GM12801 (cell line): ENCODE measurements at regions not wholly inside any gene's neighbourhood (a gene's known extent, or its start where the extent isn't known, plus 50 kb on each side); places are given as distances from the start of the nearest gene placed in this dataset.

Source experiments
- CTCF ChIP-seq: IDR thresholded peaks from one replicate; pipeline ENCODE4 v1.5.1; 2011; ENCODE audit warnings: control low read depth; ENCODE audit not compliant: insufficient read length; ENCODE audit errors: extremely low read depth

DNA sequence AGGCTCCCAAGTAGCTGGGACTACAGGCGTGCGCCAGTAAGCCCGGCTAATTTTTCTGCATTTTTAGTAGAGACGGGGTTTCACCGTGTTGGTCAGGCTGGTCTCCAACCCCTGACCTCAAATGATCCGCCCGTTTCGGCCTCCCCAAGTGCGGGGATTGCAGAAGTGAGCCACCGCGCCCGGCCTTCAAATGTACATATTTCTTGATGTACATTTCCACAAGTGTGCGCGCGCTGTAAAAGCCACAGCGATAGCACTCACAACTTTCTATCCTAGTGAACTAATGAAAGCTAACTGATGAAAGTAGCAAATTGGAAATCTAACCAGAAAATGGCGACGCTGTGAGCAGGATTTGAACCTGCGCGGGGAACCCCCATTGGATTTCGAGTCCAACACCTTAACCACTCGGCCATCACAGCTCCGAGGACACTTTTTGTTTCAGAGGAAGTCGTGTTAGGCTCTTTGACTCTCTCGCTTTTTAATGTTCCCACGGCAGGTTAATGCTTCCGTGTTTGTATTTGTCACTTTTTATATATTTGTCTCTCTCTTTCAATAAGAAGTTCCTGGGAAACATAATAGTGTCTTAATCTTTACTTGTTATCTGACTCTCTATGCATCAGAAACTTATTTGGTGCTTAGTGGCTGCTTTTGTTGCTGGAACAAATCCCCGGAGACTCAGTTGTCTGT, 199.4 kb upstream of the ZNF184 start:
- TF ChIP-seq CTCF, result no peak

DNA sequence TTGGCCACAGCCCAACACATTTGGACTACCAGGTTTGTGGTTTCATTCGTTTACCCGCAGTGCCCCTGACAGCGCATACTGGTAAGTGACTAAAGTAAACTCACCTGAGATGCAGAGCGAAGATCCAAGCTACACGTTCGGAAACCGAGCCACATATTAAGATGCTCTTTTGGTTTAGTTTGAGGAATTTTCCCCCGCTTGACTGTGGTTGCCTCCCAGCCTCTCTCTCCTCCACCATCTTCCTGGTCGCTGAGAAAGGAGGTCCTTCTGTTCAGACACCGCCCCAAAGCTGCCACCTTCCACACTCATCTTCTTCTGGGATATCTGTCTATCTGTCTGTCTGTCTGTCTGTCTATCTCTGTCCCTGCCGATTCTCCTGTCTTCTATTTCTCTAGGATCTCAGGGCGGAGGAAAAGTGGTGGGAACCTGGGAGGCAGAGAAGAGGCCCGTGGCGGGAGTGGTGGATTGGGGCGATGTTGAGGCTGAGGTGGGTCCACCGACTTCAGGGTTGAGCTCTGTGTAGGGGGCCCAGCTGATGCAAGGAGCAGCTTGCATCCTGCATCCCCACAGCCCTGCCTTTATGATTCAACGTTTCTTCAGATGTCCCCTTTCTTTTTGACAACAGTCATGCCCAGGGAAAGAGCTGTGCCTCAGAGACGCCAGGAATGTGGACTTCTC, 196.9 kb upstream of the ZNF184 start:
- TF ChIP-seq CTCF, result no peak

DNA sequence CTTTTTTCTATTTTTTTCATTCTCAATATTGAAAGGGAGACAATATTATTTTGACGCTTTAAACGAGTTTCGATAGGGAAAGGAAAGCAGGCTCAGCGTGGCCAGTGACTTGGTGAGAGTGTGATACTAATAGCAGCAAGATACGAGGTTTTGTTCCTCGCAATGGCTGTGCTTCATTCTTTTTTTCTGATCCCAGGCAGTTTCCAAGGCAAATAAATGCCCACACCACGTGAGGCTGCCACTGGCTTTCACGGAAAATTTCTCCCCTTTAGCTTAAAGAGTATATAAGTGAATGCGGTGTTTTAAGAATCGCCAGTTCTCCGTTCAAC, 196.4 kb upstream of the ZNF184 start:
- TF ChIP-seq CTCF, result no peak

DNA sequence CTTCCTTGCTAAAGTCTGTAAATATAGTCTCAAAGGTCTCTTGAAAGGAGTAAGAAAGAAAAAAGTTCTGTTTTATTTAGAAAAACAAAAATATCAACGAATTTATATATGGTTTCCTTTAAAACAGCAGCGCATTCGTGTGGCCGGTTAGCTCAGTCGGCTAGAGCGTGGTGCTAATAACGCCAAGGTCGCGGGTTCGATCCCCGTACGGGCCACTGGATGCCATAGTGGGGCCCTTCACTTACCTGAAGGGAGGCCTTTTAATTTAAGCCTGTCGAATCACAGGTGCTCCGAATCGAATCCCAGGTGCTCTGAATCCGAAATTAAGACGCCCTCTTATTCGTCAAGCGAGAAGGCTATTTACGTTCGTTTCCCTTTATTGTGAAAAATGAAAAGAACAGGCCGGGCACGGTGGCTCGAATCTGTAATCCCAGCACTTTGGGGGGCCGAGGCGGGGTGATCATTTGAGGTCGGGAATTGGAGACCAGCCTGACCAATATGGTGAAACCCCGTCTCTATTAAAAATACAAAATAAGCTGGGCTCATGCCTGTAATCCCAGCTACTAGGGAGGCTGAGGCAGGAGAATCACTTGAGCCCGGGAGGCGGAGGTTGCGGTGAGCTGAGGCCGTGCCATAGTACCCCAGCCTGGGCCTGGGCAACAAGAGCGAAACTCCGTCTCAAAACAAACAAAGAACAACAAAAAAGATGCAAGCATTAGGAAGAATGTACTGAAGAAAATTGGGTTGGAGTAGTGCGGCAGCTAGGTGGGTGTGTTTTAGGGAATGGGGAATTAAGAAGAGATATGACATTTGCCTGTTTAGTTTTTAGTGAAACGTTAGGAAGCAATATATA, 195.8 kb upstream of the ZNF184 start:
- no peak for TF ChIP-seq CTCF

DNA sequence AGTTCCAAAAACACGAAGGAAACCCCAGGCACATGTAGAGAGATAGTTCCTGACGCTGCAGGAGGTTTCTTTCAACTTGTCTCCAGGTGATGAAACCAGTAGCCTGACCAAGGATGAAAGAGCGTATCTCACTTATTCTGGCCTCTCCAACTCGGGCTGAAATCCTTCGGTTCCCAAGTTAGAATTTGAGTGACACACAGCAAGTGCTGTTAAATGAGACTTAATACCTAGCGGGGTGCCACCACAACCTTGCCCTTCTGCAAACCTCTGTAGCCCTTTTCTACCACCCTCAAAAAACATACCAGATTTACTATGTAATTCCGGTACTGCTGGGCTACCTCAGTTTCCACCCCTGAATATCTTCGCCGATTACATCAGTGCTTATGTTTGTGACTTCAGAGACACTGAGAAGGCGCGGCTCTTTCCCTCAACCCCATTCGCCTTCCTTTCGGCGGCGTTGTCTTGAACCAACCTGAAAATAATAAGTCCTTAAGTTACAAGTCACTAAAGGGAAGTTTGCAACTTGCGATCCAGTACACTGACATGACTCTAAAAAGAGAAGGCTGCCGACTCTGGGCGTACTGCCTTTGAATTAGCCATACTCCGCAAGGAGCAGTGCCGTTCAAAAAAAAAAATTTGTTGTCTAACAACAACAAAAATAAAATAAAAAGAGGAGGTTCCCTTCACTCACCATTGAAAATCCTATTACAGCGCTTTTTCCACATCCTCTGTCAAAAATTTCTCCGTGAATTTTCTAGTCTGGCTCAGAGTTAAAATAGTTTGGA, 194.9 kb upstream of the ZNF184 start:
- TF ChIP-seq CTCF, result no peak

DNA sequence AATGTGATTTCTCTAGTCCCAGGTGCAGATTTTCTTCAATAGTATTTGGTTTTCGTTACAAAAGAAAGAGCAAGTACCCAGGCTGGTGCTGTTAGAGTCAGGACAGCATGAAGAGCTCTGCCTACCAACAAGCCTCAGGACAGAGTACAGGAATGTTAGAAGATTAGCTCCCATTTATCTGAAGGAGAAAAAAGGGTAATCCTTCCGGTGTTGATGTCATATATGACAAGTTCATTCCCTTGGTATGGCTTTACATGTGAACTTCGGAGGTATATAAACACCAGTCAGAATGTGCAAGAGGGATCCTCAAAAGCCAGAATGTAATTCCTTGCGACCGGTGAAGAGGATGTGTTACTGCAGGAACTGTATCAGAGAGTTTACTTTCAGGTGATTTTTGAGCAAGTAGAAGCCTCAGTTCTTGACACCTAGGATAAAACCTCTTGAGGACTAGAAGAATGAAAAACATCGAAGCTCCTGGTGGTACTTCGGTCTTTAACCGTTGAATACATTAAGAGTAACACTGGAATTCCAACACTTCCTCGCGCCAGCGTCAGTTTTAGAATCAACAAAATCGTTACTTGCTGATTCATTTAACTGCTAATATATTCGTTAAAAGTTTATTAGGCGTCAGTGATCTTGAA, 194.2 kb upstream of the ZNF184 start:
- TF ChIP-seq CTCF, result no peak
